WTC11 (cell line): ENCODE measurements at regions not wholly inside any gene's neighbourhood (a gene's known extent, or its start where the extent isn't known, plus 50 kb on each side); places are given as distances from the start of the nearest gene placed in this dataset.

ENCODE experiments used
- ATAC-seq: fragments of 200-7000 bp; cut with Tn5 transposase; 2 replicates; pipeline ENCODE4 v1.10.0; 2021; ENCODE audit warnings: mild to moderate bottlenecking, moderate library complexity
- CTCF ChIA-PET: fragments of 300-600 bp; sonication (Branson Sonifier 250); formaldehyde crosslinking; loops from one replicate; lab custom pipeline; 2021; ENCODE audit warnings: antibody characterized with exemption; lab: Charles Lee
- POLR2A ChIA-PET: fragments of 350-600 bp; sonication (Branson Sonifier 250); formaldehyde crosslinking; loops from one replicate; lab custom pipeline; 2021; ENCODE audit warnings: antibody characterized with exemption; lab: Charles Lee
- DNase-seq: peaks from one replicate; pipeline ENCODE4 v3.0.0; 2021; ENCODE audit warnings: low spot score
- H3K27ac Mint-ChIP-seq: 2 replicates; pipeline ENCODE4 v1.8.0; 2021; ENCODE audit warnings: mixed read lengths
- H3K27me3 Mint-ChIP-seq: 2 replicates; pipeline ENCODE4 v1.8.0; 2021; ENCODE audit warnings: low read depth, mild to moderate bottlenecking, moderate library complexity, mixed read lengths
- H3K36me3 Mint-ChIP-seq: 2 replicates; pipeline ENCODE4 v1.8.0; 2021; ENCODE audit warnings: mixed read lengths
- H3K4me1 Mint-ChIP-seq: 2 replicates; pipeline ENCODE4 v1.8.0; 2022; ENCODE audit warnings: mixed read lengths
- H3K4me3 Mint-ChIP-seq: 2 replicates; pipeline ENCODE4 v1.8.0; 2021; ENCODE audit warnings: mild to moderate bottlenecking, moderate library complexity, mixed read lengths
- H3K9me3 Mint-ChIP-seq: 2 replicates; pipeline ENCODE4 v1.8.0; 2021; ENCODE audit warnings: mixed read lengths
- AR ChIP-seq: fragments of 250-450 bp; sonication (Bioruptor Pico); IDR thresholded peaks from 2 replicates; pipeline ENCODE4 v1.9.0; 2021; ENCODE audit warnings: mild to moderate bottlenecking
- ATF1 ChIP-seq: sonication (generic); formaldehyde crosslinking; IDR thresholded peaks from 2 replicates; pipeline ENCODE4 v1.8.1; 2023; ENCODE audit warnings: mild to moderate bottlenecking, moderate library complexity, missing genetic modification reagents
- CBFB ChIP-seq: sonication (generic); formaldehyde crosslinking; IDR thresholded peaks from 2 replicates; pipeline ENCODE4 v1.8.1; 2022; ENCODE audit warnings: mild to moderate bottlenecking, low read depth, missing genetic modification reagents
- CREM ChIP-seq: sonication (generic); formaldehyde crosslinking; IDR thresholded peaks from 2 replicates; pipeline ENCODE4 v1.8.1; 2022; ENCODE audit warnings: mild to moderate bottlenecking, missing genetic modification reagents, moderate library complexity
- E2F4 ChIP-seq: sonication (generic); formaldehyde crosslinking; IDR thresholded peaks from 2 replicates; pipeline ENCODE4 v1.8.1; 2022; ENCODE audit warnings: low read depth, mild to moderate bottlenecking, moderate library complexity, missing genetic modification reagents, borderline replicate concordance
- ETV6 ChIP-seq: sonication (generic); formaldehyde crosslinking; IDR thresholded peaks from 2 replicates; pipeline ENCODE4 v1.8.1; 2022; ENCODE audit warnings: mild to moderate bottlenecking, missing genetic modification reagents
- KAT7 ChIP-seq: sonication (generic); formaldehyde crosslinking; IDR thresholded peaks from 2 replicates; pipeline ENCODE4 v1.8.1; 2023; ENCODE audit warnings: missing genetic modification reagents, mild to moderate bottlenecking, borderline replicate concordance
- MXD4 ChIP-seq: fragments of 250-450 bp; sonication (Bioruptor Pico); IDR thresholded peaks from 2 replicates; pipeline ENCODE4 v1.8.0; 2021; ENCODE audit warnings: mild to moderate bottlenecking, moderate library complexity, borderline replicate concordance
- NFATC4 ChIP-seq: fragments of 250-450 bp; sonication (Bioruptor Pico); IDR thresholded peaks from 2 replicates; pipeline ENCODE4 v1.9.0; 2021; ENCODE audit warnings: mild to moderate bottlenecking
- NFYB ChIP-seq: sonication (generic); formaldehyde crosslinking; conservative IDR thresholded peaks from 2 replicates; pipeline ENCODE4 v1.8.0; 2022; ENCODE audit warnings: low read depth, missing genetic modification reagents
- NR1H2 ChIP-seq: sonication (generic); formaldehyde crosslinking; IDR thresholded peaks from 2 replicates; pipeline ENCODE4 v1.9.0; 2021; ENCODE audit warnings: mild to moderate bottlenecking, moderate library complexity, missing genetic modification reagents
- NR3C1 ChIP-seq: sonication (generic); formaldehyde crosslinking; conservative IDR thresholded peaks from 2 replicates; pipeline ENCODE4 v1.8.1; 2023; ENCODE audit warnings: low read depth, mild to moderate bottlenecking, missing genetic modification reagents
- PRDM15 ChIP-seq: sonication (generic); formaldehyde crosslinking; IDR thresholded peaks from 2 replicates; pipeline ENCODE4 v1.8.0; 2022; ENCODE audit warnings: missing genetic modification reagents
- PRRX2 ChIP-seq: fragments of 250-450 bp; sonication (Bioruptor Pico); IDR thresholded peaks from 2 replicates; pipeline ENCODE4 v1.8.0; 2021; ENCODE audit warnings: mild to moderate bottlenecking
- SMAD3 ChIP-seq: sonication (generic); formaldehyde crosslinking; IDR thresholded peaks from 2 replicates; pipeline ENCODE4 v1.8.0; 2022; ENCODE audit warnings: missing genetic modification reagents, mild to moderate bottlenecking, borderline replicate concordance
- SMAD4 ChIP-seq: sonication (generic); formaldehyde crosslinking; IDR thresholded peaks from 2 replicates; pipeline ENCODE4 v1.8.0; 2022; ENCODE audit warnings: mild to moderate bottlenecking, missing genetic modification reagents
- TP53 ChIP-seq: sonication (generic); formaldehyde crosslinking; IDR thresholded peaks from 2 replicates; pipeline ENCODE4 v1.8.1; 2023; ENCODE audit warnings: mild to moderate bottlenecking, missing genetic modification reagents
- USF1 ChIP-seq: sonication (generic); formaldehyde crosslinking; IDR thresholded peaks from 2 replicates; pipeline ENCODE4 v1.8.0; 2022; ENCODE audit warnings: mild to moderate bottlenecking, missing genetic modification reagents
- ZNF121 ChIP-seq: sonication (generic); formaldehyde crosslinking; IDR thresholded peaks from 2 replicates; pipeline ENCODE4 v1.8.0; 2023; ENCODE audit warnings: missing genetic modification reagents
- ZNF232 ChIP-seq: sonication (generic); formaldehyde crosslinking; IDR thresholded peaks from 2 replicates; pipeline ENCODE4 v1.8.0; 2022; ENCODE audit warnings: mild to moderate bottlenecking, missing genetic modification reagents
- ZNF671 ChIP-seq: fragments of 250-450 bp; sonication (Bioruptor Pico); IDR thresholded peaks from 2 replicates; pipeline ENCODE4 v1.8.0; 2021; ENCODE audit warnings: mild to moderate bottlenecking
- ZSCAN18 ChIP-seq: fragments of 250-450 bp; sonication (Bioruptor Pico); IDR thresholded peaks from 2 replicates; pipeline ENCODE4 v2.1.2; 2022; ENCODE audit warnings: mild to moderate bottlenecking, moderate library complexity

- no peak for TF ChIP-seq PRDM15 (CRISPR knock-in tag)
- no peak for TF ChIP-seq SMAD4 (CRISPR knock-in tag)
- no peak for TF ChIP-seq ZNF121
- no peak for TF ChIP-seq TP53 (CRISPR knock-in tag)
- TF ChIP-seq ETV6: no peak
- no peak for TF ChIP-seq NR1H2 (CRISPR knock-in tag)
- TF ChIP-seq ZNF671 (CRISPR knock-in tag): no peak
- no peak for TF ChIP-seq NFYB (CRISPR knock-in tag)
Observed at GRCh38 chr2:226649201-226649600, 150.4 kb downstream of the IRS1 start (continued).

GRCh38 chr2:226647621-226648518 lies 151.8 kb downstream of the IRS1 start:
- DNase-seq: no peak
- CTCF ChIA-PET: no interaction called here
- H3K27ac Mint-ChIP-seq: no peak overlapping the region
- TF ChIP-seq ATF1: no peak
- no peak for TF ChIP-seq E2F4 (CRISPR knock-in tag)
- TF ChIP-seq CREM (CRISPR knock-in tag): no peak
- no peak for TF ChIP-seq ZSCAN18 (CRISPR knock-in tag)
- no peak for TF ChIP-seq AR (CRISPR knock-in tag)
- TF ChIP-seq ZNF232: no peak
- TF ChIP-seq NFYB (CRISPR knock-in tag): no peak
- no peak for TF ChIP-seq NR3C1
- TF ChIP-seq PRRX2 (CRISPR knock-in tag): no peak
- TF ChIP-seq CBFB (CRISPR knock-in tag): no peak
- TF ChIP-seq SMAD3 (CRISPR knock-in tag): no peak
- TF ChIP-seq NFATC4 (CRISPR knock-in tag): no peak
- TF ChIP-seq USF1 (CRISPR knock-in tag): no peak
- TF ChIP-seq KAT7 (CRISPR knock-in tag): no peak
- no peak for TF ChIP-seq ZNF121
- TF ChIP-seq MXD4 (CRISPR knock-in tag): no peak
- H3K36me3 Mint-ChIP-seq: peaks cover 22% of the 10 kb centered on the region
- POLR2A ChIA-PET: no interaction called here
- no peaks in the 10 kb centered on the region; the same call in 1 of the 2 replicates for H3K27me3 Mint-ChIP-seq
- H3K4me1 Mint-ChIP-seq: peaks cover 38% of the 10 kb centered on the region
- no peak for ATAC-seq
- H3K4me3 Mint-ChIP-seq: no peak overlapping the region
- peaks cover 20% of the 10 kb centered on the region for H3K9me3 Mint-ChIP-seq
